HG03342 (cell line): ENCODE measurements at regions not wholly inside any gene's neighbourhood (a gene's known extent, or its start where the extent isn't known, plus 50 kb on each side); places are given as distances from the start of the nearest gene placed in this dataset.

Experiments used
- ATAC-seq: cut with Tn5 transposase; IDR thresholded peaks from one replicate; pipeline ENCODE4 v1.9.1; 2021; ENCODE audit warnings: mild to moderate bottlenecking, moderate library complexity; ENCODE audit not compliant: unreplicated experiment

DNA sequence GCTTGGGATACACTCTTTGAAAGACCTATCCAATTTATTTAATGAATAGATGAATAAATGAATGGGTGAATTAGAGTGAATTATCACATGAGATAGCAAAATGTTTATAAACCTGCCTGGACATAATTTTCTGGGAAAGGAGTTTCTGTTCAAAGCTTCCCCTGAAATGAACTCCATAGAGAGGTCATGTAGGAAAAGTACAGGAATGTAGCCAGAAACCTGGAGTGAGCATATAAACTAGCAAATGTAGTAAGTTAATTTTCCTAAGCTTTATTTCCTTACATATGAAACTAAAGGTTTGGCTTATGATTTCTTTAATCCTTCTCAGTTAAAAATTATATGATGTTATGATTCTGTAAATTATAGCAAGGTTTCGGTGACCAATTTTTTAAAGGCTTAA lies 380.3 kb upstream of the RSPO3 start:
- no peak for ATAC-seq

GRCh38 chr6:126738641-126739040 lies 379.8 kb upstream of the RSPO3 start:
- ATAC-seq, result no peak

DNA sequence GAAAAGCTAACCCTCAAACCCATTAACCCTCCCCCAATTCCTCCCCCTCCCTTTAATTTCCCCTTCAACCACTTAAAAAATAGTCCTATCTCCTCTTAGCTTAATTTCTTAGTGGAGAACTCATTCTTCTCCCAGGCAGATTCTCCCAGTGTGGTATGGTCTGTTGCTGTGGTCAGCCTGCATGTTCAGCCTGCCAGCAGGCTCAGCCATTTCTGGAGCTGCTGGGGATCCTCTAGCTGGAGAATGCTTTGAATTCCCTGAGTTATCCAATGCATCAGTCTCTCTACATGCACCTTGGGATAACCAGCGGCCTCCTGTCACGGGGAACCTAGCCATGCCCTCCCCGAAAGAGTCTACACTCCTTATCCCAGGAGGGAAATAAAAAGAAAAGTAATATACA lies 375.4 kb upstream of the RSPO3 start:
- ATAC-seq, result no peak

DNA sequence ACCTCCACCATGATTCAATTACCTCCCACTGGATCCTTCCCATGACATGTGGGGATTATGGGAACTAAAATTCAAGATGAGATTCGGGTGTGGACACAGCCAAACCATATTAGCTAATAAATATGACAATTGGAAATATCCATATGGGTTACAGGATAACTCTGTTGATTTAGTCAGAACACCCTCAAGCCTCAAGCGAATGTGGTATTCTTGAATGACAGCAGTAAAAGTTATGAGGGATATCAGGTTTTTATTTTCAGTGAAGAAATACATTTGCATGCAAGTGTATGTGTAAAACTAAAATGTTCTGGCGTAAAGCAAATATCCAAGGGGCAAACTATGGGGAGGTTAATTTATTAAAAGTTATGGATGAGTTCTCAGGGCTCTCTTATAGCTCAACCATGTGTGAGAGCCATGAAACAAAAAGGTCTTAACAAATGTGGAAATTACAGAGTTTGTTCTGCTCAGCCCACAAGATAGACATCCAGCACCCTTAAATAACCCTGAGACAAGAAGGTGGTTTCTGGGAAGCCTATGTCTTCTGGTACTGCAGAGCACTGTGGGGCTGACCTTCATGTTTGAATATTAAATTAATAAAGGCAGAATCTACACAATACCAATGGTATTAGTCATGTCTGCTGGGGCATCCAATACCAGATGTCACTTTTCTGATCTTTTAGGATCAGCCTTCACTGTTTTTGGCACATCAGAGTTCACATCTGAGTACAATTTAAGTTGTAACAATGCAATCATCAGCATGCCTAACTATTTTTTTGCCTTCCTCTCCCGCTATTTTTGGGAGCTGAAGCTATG lies 370.5 kb upstream of the RSPO3 start:
- ATAC-seq, result no peak

DNA sequence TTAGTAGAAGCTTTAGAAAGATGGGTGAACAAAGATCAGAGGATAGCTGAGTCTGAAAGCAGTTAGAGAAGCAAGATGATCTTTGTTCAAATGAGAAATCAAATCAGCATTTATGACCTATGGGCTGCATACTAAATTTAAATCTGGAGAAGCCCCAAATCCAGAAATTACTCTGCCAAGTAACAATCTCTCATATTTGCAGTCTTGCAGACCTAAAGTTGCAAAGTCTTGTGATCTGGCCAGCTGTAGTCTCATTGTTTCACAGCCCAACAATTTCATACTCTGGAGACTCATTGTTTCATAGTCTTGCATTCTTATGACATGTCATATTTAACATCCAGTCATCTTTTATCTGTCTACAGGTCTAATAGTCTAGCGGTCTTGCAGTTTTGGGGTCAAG lies 364.9 kb upstream of the RSPO3 start:
- no peak for ATAC-seq

DNA sequence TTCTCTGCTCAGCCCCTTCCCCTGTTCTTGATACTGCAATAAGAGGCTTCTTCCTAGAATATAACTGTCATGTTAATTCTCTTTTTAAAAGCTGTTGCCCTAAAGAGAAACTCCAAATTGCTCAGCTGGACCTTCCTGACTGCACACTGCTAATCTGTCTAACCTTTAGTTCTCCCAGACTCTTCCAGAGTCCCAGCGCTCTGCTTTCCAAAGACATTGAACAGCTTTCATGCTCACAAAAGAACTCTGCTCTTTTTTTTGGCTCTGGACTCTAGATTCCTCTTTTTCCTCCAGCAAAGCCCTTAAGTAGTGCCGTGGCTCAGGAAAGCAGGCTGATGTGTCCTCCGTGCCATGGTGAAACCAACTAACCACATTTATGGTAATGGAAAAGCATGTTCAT lies 356.6 kb upstream of the RSPO3 start:
- no peak for ATAC-seq

- ATAC-seq, result no peak
Observed at GRCh38 chr6:126764104-126764503, 354.4 kb upstream of the RSPO3 start.

- no peak for ATAC-seq
Observed at GRCh38 chr6:126764671-126765070, 353.8 kb upstream of the RSPO3 start.

DNA sequence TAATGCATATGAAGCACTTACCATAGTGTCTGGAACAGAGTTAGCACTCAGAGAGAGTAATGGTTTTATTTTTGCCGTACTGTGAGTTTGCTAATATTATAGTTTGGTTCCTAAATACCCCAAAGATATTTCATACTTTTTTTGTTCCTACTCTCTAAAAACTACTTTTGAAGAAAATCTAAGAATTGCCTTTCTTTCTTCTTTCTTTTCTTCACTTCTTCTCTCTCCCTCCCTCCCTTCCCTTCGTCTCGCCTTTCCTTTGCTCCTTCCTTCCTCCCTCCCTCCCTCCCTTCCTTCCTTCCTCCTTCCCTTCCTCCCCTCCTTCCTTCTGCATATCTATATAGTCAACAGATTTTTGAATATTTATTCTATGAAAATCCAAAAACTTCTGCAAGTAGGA lies 351.7 kb upstream of the RSPO3 start:
- ATAC-seq, result no peak

- ATAC-seq, result no peak
Observed at GRCh38 chr6:126767711-126768110, 350.8 kb upstream of the RSPO3 start.

- ATAC-seq, result no peak
Observed at GRCh38 chr6:126770176-126770575, 348.3 kb upstream of the RSPO3 start.

DNA sequence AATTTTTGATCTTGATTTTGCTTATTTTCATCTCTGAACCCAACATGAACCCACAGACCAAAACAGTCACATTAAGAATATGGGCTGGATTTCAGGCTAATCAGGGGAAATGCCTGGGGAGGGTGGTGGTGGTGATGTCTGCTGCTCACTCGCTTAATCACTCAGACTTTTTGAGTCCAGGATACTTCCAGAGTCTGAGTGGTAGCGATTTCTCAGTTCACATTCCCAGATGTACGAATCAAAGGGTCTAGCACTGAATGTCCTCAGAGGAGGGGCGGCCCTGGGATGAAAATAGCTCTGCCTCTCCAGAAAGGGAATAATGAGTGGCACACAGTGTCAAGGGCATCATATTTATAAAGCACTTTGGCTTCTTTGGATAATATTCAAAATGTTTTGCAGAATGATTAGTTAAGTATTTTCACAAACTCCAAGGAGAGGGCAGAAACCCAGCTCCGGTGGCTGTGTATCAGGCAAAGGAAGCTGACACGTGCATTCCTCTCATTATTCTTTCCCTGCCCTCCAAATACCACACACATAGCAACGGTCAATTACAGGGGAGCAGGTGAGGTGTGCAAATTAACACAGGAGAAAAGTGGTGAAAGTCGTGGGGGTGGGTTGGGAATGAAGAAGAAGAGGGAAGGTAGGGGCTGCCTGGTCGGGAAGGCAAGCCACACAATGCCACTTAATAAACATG lies 345.2 kb upstream of the RSPO3 start:
- no peak for ATAC-seq

GRCh38 chr6:126779331-126779730 lies 339.1 kb upstream of the RSPO3 start:
- no peak for ATAC-seq

DNA sequence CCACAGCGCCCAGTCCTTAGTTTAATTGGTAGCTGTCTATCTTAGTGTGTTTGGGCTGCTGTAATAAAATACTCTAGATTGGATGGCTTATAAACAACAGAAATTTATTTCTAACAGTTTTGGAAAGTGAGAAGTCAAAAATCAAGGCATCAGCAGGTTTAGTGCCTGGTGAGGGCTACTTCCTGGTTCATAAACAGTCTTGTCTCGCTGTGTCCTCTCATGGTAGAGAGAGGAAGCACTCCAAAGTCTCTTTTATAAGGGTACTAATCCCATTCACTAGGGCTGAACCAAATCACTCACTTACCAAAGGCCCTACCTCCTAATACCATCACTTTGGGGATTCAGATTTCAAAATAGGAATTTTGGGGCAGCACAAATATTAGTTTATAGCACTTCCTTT lies 336.9 kb upstream of the RSPO3 start:
- no peak for ATAC-seq

- ATAC-seq, result no peak
Observed at GRCh38 chr6:126784161-126784790, 334.2 kb upstream of the RSPO3 start.

GRCh38 chr6:126786262-126786661 lies 332.2 kb upstream of the RSPO3 start:
- ATAC-seq, result no peak

GRCh38 chr6:126787635-126788034 lies 330.8 kb upstream of the RSPO3 start:
- ATAC-seq, result no peak

DNA sequence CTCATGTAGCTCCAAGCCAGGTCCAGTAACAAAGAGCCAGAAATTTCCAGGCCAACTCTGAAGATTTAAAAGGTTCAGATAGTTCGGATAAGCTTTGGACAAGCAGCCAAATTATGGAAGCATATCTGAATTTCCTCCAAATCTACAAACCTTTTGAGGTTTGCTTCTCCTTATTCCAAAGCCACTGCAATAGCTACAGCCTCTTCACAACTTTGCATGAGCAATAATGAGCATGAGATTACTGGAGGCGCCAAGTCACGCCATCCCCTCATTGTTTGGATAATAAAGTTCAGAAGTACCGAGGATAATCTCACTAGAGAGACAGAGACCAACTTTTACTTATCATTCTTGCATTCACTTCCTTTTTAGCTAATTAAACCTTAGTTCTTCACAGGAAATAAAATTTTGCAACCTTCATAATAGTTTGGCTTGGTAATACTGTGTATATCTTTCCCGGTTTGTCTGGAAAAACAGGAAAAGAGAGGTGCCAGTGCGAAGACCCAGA lies 329.6 kb upstream of the RSPO3 start:
- no peak for ATAC-seq

GRCh38 chr6:126792340-126793085 lies 326.0 kb upstream of the RSPO3 start:
- ATAC-seq, result no peak

GRCh38 chr6:126795161-126795560 lies 323.3 kb upstream of the RSPO3 start:
- no peak for ATAC-seq

- no peak for ATAC-seq
Observed at GRCh38 chr6:126797981-126798380, 320.5 kb upstream of the RSPO3 start.
